ENCODE measurements at regions not wholly inside any gene's neighbourhood (a gene's known extent, or its start where the extent isn't known, plus 50 kb on each side); places are given as distances from the start of the nearest gene placed in this dataset.

DNA sequence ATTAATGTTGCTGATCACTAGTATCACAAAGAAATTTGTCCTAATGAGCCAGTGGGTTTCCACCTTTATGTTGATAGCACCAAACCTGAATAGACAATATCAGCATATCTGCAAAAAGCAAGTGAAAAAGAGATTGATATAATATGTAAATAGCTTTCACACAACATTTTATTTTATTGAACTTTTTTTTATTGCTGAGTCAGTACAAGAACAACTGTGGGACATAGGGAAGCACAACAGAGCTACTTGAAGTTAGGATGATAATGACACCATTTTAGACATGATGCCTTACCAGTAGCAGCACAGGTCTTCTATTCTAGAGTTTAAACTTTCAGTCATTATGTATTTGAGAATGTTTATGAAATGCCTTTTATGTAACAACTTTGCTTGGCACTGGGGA lies 554.1 kb upstream of the SETBP1 start:
- no peak overlapping the region for H3K4me3 Mint-ChIP-seq
- TF ChIP-seq, protein P1, sequence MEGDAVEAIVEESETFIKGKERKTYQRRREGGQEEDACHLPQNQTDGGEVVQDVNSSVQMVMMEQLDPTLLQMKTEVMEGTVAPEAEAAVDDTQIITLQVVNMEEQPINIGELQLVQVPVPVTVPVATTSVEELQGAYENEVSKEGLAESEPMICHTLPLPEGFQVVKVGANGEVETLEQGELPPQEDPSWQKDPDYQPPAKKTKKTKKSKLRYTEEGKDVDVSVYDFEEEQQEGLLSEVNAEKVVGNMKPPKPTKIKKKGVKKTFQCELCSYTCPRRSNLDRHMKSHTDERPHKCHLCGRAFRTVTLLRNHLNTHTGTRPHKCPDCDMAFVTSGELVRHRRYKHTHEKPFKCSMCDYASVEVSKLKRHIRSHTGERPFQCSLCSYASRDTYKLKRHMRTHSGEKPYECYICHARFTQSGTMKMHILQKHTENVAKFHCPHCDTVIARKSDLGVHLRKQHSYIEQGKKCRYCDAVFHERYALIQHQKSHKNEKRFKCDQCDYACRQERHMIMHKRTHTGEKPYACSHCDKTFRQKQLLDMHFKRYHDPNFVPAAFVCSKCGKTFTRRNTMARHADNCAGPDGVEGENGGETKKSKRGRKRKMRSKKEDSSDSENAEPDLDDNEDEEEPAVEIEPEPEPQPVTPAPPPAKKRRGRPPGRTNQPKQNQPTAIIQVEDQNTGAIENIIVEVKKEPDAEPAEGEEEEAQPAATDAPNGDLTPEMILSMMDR (conservative IDR thresholded peaks at IDR 0.05) = no peak
- H3K36me3 Mint-ChIP-seq = no peaks in the 10 kb centered on the region
- H3K4me1 Mint-ChIP-seq (ENCODE audit: unreplicated experiment) = peaks cover 3% of the 10 kb centered on the region
- no peak overlapping the region for H3K27ac Mint-ChIP-seq
- DNase-seq (ENCODE audit: extremely low spot score, unreplicated experiment) = no peak
- no peaks in the 10 kb centered on the region for H3K9me3 Mint-ChIP-seq
- peaks cover 6% of the 10 kb centered on the region for H3K27me3 Mint-ChIP-seq

DNA sequence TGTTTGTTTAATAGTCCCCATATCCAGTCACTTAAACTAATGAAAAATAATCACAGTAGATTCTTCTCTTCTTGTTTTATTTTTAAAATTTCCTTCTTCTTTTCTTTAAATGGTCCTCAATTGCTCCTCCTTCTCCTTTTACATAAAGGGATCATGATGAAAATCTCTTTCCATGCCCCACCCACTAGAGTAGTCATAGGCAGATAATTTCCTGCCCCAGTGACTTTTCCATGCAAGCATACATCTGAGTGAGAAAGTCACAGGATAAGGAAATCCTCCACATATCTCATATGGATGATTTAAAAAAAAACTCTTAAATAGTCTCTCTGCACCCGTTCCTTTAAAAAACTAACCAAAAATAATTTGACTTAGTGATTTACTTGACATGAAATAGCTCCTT lies 552.3 kb upstream of the SETBP1 start:
- DNase-seq (ENCODE audit: extremely low spot score, unreplicated experiment) = no peak
- Mint-ChIP-seq H3K36me3 (no peaks in the 10 kb centered on the region), H3K4me3 (no peak overlapping the region), H3K27me3 (peaks cover 7% of the 10 kb centered on the region), H3K27ac (no peak overlapping the region), H3K4me1 (ENCODE audit: unreplicated experiment) (peaks cover 3% of the 10 kb centered on the region), H3K9me3 (no peaks in the 10 kb centered on the region)
- TF ChIP-seq, protein P1 (conservative IDR thresholded peaks at IDR 0.05) = no peak

DNA sequence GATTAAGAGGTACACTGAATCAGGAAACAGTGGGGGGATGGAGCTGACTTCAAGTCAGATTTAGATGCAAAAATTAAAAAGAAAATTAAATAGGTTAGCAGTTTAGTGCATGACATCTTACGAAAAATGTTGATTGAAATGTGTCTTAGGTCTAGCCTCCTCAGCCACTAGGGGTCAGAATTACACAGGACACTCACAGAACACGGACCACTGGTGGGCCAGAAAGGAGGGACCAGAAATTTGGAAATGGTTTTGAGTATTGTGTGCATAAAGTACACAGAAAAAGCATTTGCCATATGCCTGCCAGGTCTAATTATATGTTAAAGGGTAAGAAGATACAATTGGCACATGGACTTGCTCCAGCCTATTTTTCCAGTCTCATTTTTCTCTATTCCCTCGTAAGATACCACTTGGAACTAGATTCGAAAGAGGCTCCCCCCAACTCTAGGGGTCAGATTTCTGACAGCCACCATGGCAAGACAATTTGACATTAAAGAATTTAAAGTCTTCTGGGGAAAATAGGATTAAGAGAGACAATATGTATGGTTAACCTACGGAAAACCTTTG lies 550.2 kb upstream of the SETBP1 start:
- Mint-ChIP-seq H3K27ac (no peak overlapping the region), H3K36me3 (no peaks in the 10 kb centered on the region), H3K4me1 (ENCODE audit: unreplicated experiment) (peaks cover 9% of the 10 kb centered on the region), H3K4me3 (no peak overlapping the region), H3K9me3 (peaks cover 4% of the 10 kb centered on the region), H3K27me3 (peaks cover 11% of the 10 kb centered on the region)
- TF ChIP-seq, protein P1 (conservative IDR thresholded peaks at IDR 0.05) = peak; percentile 86
- no peak for DNase-seq (ENCODE audit: extremely low spot score, unreplicated experiment)

DNA sequence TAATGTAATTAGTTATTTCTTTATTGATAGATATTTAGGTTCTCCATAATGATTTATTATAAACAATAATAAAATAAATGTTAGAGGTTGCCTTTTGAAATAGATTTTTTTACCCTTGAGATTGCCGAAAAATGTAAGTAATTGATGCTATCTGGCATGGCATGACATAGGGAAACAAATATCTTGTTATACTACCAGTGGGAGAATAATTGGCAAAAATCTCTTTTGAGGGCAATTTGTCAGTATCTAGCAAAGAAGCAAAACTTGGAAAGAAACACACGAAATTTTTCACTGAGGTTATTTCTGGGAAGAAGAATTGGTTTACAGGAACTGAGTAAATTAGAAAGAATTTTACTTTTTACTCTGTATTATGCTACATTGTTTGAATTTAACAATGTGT lies 547.2 kb upstream of the SETBP1 start:
- peaks cover 9% of the 10 kb centered on the region for H3K4me1 Mint-ChIP-seq (ENCODE audit: unreplicated experiment)

DNA sequence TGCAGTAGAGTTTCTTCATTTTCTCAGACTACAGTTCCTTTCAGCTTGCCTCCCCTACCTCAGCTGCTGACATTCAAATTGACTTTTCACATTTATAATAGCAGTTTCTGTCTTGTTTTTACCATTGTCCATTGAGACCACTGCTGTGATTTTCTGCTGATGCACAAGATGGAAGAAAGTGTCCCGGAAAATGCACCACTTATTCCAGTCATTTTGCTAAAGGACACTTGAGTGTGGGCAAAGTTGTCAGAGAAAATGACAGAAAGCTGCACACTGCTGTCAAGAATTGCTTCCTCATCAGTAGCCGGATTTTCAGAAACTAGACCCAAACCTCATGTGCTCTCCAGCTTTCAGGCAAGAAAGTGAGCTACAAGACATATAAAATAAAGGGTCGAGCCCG lies 546.2 kb upstream of the SETBP1 start:
- peaks cover 14% of the 10 kb centered on the region for H3K27me3 Mint-ChIP-seq
- TF ChIP-seq, protein P1 (conservative IDR thresholded peaks at IDR 0.05) = no peak
- no peaks in the 10 kb centered on the region for H3K36me3 Mint-ChIP-seq
- DNase-seq (ENCODE audit: extremely low spot score, unreplicated experiment) = no peak
- H3K27ac Mint-ChIP-seq = no peak overlapping the region
- peaks cover 9% of the 10 kb centered on the region for H3K4me1 Mint-ChIP-seq (ENCODE audit: unreplicated experiment)
- peaks cover 11% of the 10 kb centered on the region for H3K9me3 Mint-ChIP-seq
- no peak overlapping the region for H3K4me3 Mint-ChIP-seq

More for the DNA sequence above, 547.2 kb upstream of the SETBP1 start:
- Mint-ChIP-seq H3K9me3 (peaks cover 11% of the 10 kb centered on the region), H3K4me3 (no peak overlapping the region), H3K36me3 (no peaks in the 10 kb centered on the region), H3K27ac (no peak overlapping the region), H3K27me3 (peaks cover 14% of the 10 kb centered on the region)
- DNase-seq (ENCODE audit: extremely low spot score, unreplicated experiment) = no peak
- TF ChIP-seq, protein P1 (conservative IDR thresholded peaks at IDR 0.05) = no peak

DNA sequence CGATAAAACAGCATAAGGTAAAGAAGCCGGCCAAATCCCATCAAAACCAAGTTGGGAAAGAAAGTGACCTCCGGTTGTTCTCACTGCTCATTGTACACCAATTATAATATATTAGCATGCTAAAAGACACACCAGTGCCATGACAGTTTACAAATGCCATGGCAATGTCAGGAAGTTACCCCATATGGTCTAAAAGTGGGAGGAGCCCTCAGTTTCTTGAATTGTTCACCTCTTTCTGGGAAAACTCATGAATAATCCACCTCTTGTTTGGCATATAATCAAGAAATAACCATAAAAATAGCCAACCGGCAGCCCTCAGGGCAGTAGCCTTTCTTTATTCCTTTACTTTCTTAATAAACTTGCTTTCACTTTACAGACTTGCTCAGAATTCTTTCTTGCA lies 544.9 kb upstream of the SETBP1 start:
- TF ChIP-seq, protein P1 (conservative IDR thresholded peaks at IDR 0.05) = no peak
- peaks cover 11% of the 10 kb centered on the region for H3K9me3 Mint-ChIP-seq
- no peak overlapping the region for H3K27ac Mint-ChIP-seq
- no peak for DNase-seq (ENCODE audit: extremely low spot score, unreplicated experiment)
- H3K27me3 Mint-ChIP-seq = peaks cover 9% of the 10 kb centered on the region
- peaks cover 9% of the 10 kb centered on the region for H3K4me1 Mint-ChIP-seq (ENCODE audit: unreplicated experiment)
- no peak overlapping the region for H3K4me3 Mint-ChIP-seq
- H3K36me3 Mint-ChIP-seq = no peaks in the 10 kb centered on the region
